MM.1S (cell line): ENCODE measurements at regions not wholly inside any gene's neighbourhood (a gene's known extent, or its start where the extent isn't known, plus 50 kb on each side); places are given as distances from the start of the nearest gene placed in this dataset.

Experiments used
- EZH2 ChIP-seq: fragments of 300-600 bp; sonication (generic); optimal IDR thresholded peaks from 2 replicates; pipeline ENCODE3; 2017; ENCODE audit warnings: low read depth, mild to moderate bottlenecking, antibody characterized with exemption, low read length, mixed read lengths
- TF ChIP-seq, protein P1 (sequence below): fragments of 300-600 bp; sonication (generic); IDR thresholded peaks from 2 replicates; pipeline ENCODE4 v1.5.1; 2016; ENCODE audit warnings: antibody characterized with exemption, low read length, mixed read lengths

DNA sequence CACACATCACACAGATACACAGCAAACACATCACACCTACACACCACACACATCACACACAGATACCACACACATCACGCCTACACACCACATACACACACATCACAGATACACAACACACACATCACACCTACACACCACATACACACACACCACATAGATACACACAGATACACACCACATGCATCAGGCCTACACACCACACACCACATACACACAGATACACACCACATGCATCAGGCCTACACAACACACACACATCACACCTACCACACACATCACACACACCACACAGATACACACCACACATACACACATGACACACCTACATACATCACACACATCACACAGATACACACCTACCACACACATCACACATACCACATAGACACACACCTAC is 158.8 kb downstream of the NDUFA10 start:
- TF ChIP-seq, protein P1, sequence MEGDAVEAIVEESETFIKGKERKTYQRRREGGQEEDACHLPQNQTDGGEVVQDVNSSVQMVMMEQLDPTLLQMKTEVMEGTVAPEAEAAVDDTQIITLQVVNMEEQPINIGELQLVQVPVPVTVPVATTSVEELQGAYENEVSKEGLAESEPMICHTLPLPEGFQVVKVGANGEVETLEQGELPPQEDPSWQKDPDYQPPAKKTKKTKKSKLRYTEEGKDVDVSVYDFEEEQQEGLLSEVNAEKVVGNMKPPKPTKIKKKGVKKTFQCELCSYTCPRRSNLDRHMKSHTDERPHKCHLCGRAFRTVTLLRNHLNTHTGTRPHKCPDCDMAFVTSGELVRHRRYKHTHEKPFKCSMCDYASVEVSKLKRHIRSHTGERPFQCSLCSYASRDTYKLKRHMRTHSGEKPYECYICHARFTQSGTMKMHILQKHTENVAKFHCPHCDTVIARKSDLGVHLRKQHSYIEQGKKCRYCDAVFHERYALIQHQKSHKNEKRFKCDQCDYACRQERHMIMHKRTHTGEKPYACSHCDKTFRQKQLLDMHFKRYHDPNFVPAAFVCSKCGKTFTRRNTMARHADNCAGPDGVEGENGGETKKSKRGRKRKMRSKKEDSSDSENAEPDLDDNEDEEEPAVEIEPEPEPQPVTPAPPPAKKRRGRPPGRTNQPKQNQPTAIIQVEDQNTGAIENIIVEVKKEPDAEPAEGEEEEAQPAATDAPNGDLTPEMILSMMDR, result no peak
- no peak for TF ChIP-seq EZH2
